OCI-M2 (cell line): ENCODE measurements at regions not wholly inside any gene's neighbourhood (a gene's known extent, or its start where the extent isn't known, plus 50 kb on each side); places are given as distances from the start of the nearest gene placed in this dataset.

Experiments
- DNase-seq: peaks from one replicate; lab custom pipeline; 2025; ENCODE audit not compliant: unreplicated experiment; lab: John Stamatoyannopoulos, UW

- DNase-seq, result no peak
Measured at GRCh38 chr2:129882476-129882875, 97.0 kb upstream of the RAB6C start.

- no peak for DNase-seq
Measured at GRCh38 chr2:129883121-129883520, 96.3 kb upstream of the RAB6C start.

- DNase-seq, result no peak
Measured at GRCh38 chr2:129884221-129884786, 95.2 kb upstream of the RAB6C start.

GRCh38 chr2:129885735-129886134 lies 93.7 kb upstream of the RAB6C start:
- no peak for DNase-seq

GRCh38 chr2:129887688-129888266 lies 91.7 kb upstream of the RAB6C start:
- no peak for DNase-seq

- no peak for DNase-seq
Measured at GRCh38 chr2:129888461-129888860, 91.0 kb upstream of the RAB6C start.

GRCh38 chr2:129888896-129889295 lies 90.6 kb upstream of the RAB6C start:
- no peak for DNase-seq

- DNase-seq, result no peak
Measured at GRCh38 chr2:129891341-129892320, 87.8 kb upstream of the RAB6C start.

GRCh38 chr2:129892360-129892759 lies 87.1 kb upstream of the RAB6C start:
- no peak for DNase-seq

- no peak for DNase-seq
Measured at GRCh38 chr2:129892773-129893172, 86.7 kb upstream of the RAB6C start.

GRCh38 chr2:129893244-129893643 lies 86.2 kb upstream of the RAB6C start:
- DNase-seq, result no peak

- no peak for DNase-seq
Measured at GRCh38 chr2:129894616-129895015, 84.8 kb upstream of the RAB6C start.

GRCh38 chr2:129895061-129895460 lies 84.4 kb upstream of the RAB6C start:
- no peak for DNase-seq

- DNase-seq, result no peak
Measured at GRCh38 chr2:129895526-129896082, 83.9 kb upstream of the RAB6C start.

GRCh38 chr2:129896226-129897100 lies 83.0 kb upstream of the RAB6C start:
- no peak for DNase-seq

- no peak for DNase-seq
Measured at GRCh38 chr2:129901754-129902415, 77.6 kb upstream of the RAB6C start.

GRCh38 chr2:129902731-129903585 lies 76.5 kb upstream of the RAB6C start:
- no peak for DNase-seq

- no peak for DNase-seq
Measured at GRCh38 chr2:129903586-129904425, 75.7 kb upstream of the RAB6C start.
